A549 (cell line): ENCODE measurements at regions not wholly inside any gene's neighbourhood (a gene's known extent, or its start where the extent isn't known, plus 50 kb on each side); places are given as distances from the start of the nearest gene placed in this dataset.

Source experiments
- ATAC-seq, 2 experiments: fragments of 200-7000 bp in 1 of 2; fragments of >200 bp in 1 of 2; cut with Nextera tagmentation in 1 of 2; cut with Tn5 transposase in 1 of 2; 3 replicates each; pipeline versions ENCODE4 v1.8.0 to v1.9.1; 2018 to 2020; ENCODE audit warnings: mild to moderate bottlenecking in 1 of 2, moderate library complexity in 1 of 2
- CTCF ChIA-PET: fragments of 300-600 bp; sonication (Branson Sonifier 250); formaldehyde crosslinking; extraction: SDS; loops from one replicate; lab custom pipeline; 2021; ENCODE audit warnings: antibody characterized with exemption, inconsistent platforms; lab: Yijun Ruan, JAX
- POLR2A ChIA-PET: fragments of 350-600 bp; formaldehyde crosslinking; extraction: SDS; loops from one replicate; lab custom pipeline; 2021; ENCODE audit warnings: antibody characterized with exemption, inconsistent platforms; lab: Yijun Ruan, JAX
- DNase-seq, 2 experiments: peaks; one replicate each; pipeline versions ENCODE4 v3.0.0 to v3.0.0-alpha.2; 2011 to 2016; ENCODE audit warnings: low read depth in 1 of 2, low spot score in 1 of 2
- FAIRE-seq: peaks from 2 replicates; lab custom pipeline; 2011; peaks lifted over from hg19 to GRCh38; lab: Jason Lieb, UNC
- H3K27ac ChIP-seq, 2 experiments: fragments of >200 bp; sonication (Bioruptor Twin); formaldehyde crosslinking; 3 replicates each; pipeline ENCODE4 v1.5.1; 2016 to 2017
- H3K4me1 ChIP-seq: fragments of >200 bp; sonication (Bioruptor Twin); formaldehyde crosslinking; 3 replicates; pipeline ENCODE4 v1.6.1; 2016
- H3K4me2 ChIP-seq: fragments of >200 bp; sonication (Bioruptor Twin); formaldehyde crosslinking; 3 replicates; pipeline ENCODE4 v1.6.1; 2016
- H3K4me3 ChIP-seq: fragments of >200 bp; sonication (Bioruptor Twin); formaldehyde crosslinking; 3 replicates; pipeline ENCODE4 v1.5.1; 2016
- H3K9me3 ChIP-seq: fragments of >200 bp; sonication (Bioruptor Twin); formaldehyde crosslinking; 3 replicates; pipeline ENCODE4 v1.6.1; 2016
- ATOH8 ChIP-seq: fragments of 250-450 bp; sonication (Bioruptor Pico); IDR thresholded peaks from 2 replicates; pipeline ENCODE4 v1.5.0; 2020; ENCODE audit warnings: low read depth, mild to moderate bottlenecking, moderate library complexity
- ESRRA ChIP-seq: fragments of 150-350 bp; IDR thresholded peaks from 2 replicates; pipeline ENCODE4 v1.6.1; 2014; ENCODE audit warnings: mild to moderate bottlenecking, low read length, borderline replicate concordance
- FOXS1 ChIP-seq: fragments of 250-450 bp; sonication (Bioruptor Pico); IDR thresholded peaks from 2 replicates; pipeline ENCODE4 v1.5.0; 2020; ENCODE audit warnings: mild to moderate bottlenecking, moderate library complexity
- GATA3 ChIP-seq: IDR thresholded peaks from 2 replicates; pipeline ENCODE4 v1.6.1; 2012; ENCODE audit warnings: borderline replicate concordance
- HOXB13 ChIP-seq: fragments of 250-450 bp; sonication (Bioruptor Pico); IDR thresholded peaks from 2 replicates; pipeline ENCODE4 v1.5.0; 2020; ENCODE audit warnings: low read depth, mild to moderate bottlenecking, moderate library complexity
- JUN ChIP-seq, 2 experiments: fragments of >200 bp; sonication (Bioruptor Twin); formaldehyde crosslinking; IDR thresholded peaks; 2 replicates in 1 of 2; 3 replicates in 1 of 2; pipeline ENCODE4 v1.6.1; 2016 to 2017
- KDM1A ChIP-seq: fragments of 200-600 bp; sonication (generic); IDR thresholded peaks from 2 replicates; pipeline ENCODE4 v1.6.1; 2016; ENCODE audit warnings: low read depth, mild to moderate bottlenecking
- KDM5A ChIP-seq: fragments of 200-600 bp; sonication (generic); IDR thresholded peaks from 2 replicates; pipeline ENCODE4 v1.6.1; 2016; ENCODE audit warnings: antibody characterized with exemption, mild to moderate bottlenecking
- MAFK ChIP-seq: fragments of 450-650 bp; IDR thresholded peaks from 2 replicates; pipeline ENCODE4 v1.6.1; 2014; ENCODE audit not compliant: partially characterized antibody
- MAZ ChIP-seq: fragments of 150-350 bp; IDR thresholded peaks from 2 replicates; pipeline ENCODE4 v1.6.1; 2014; ENCODE audit warnings: antibody characterized with exemption, low read depth, low read length, borderline replicate concordance
- MYC ChIP-seq: IDR thresholded peaks from 2 replicates; pipeline ENCODE4 v1.6.1; 2012; ENCODE audit warnings: mild to moderate bottlenecking, inconsistent platforms, low read length, improper control_type of control experiment, borderline replicate concordance
- NR3C1 ChIP-seq: fragments of >200 bp; sonication (Bioruptor Twin); formaldehyde crosslinking; IDR thresholded peaks from 3 replicates; pipeline ENCODE4 v1.6.1; 2017
- TFCP2L1 ChIP-seq: fragments of 250-450 bp; sonication (Bioruptor Pico); IDR thresholded peaks from 2 replicates; pipeline ENCODE4 v1.5.0; 2021; ENCODE audit warnings: mild to moderate bottlenecking
- ZFP36 ChIP-seq: fragments of 450-650 bp; IDR thresholded peaks from 2 replicates; pipeline ENCODE4 v1.6.1; 2014; ENCODE audit warnings: borderline replicate concordance; ENCODE audit not compliant: partially characterized antibody
- ZNF302 ChIP-seq: fragments of 250-450 bp; sonication (Bioruptor Pico); IDR thresholded peaks from 2 replicates; pipeline ENCODE4 v1.9.0; 2021; ENCODE audit warnings: inconsistent platforms, mild to moderate bottlenecking, moderate library complexity
- WGBS: methylation state at CpG from one replicate; pipeline ENCODE4 v1.1.6; 2017; ENCODE audit errors: missing lambda C conversion rate; 5-methylcytosine and 5-hydroxymethylcytosine counted together
- TF ChIP-seq, protein P1 (sequence below): fragments of >200 bp; sonication (Bioruptor Twin); formaldehyde crosslinking; IDR thresholded peaks from 2 replicates; pipeline ENCODE4 v1.6.1; 2016
- TF ChIP-seq, protein P2 (sequence below): fragments of 450-650 bp; IDR thresholded peaks from 2 replicates; pipeline ENCODE4 v1.6.1; 2014; ENCODE audit warnings: antibody characterized with exemption
- TF ChIP-seq, protein P3 (sequence below): IDR thresholded peaks from 2 replicates; pipeline ENCODE4 v1.6.1; 2012

- DNase-seq (no peak), ATAC-seq (no peak), FAIRE-seq (no peak)
- TF ChIP-seq ZNF302 (CRISPR knock-in tag), result no peak
- no peak for TF ChIP-seq NR3C1
- TF ChIP-seq GATA3, result no peak
- no peak for TF ChIP-seq ZFP36
- no peak for TF ChIP-seq MAFK
- TF ChIP-seq MYC, result no peak
- no peak for TF ChIP-seq ESRRA
- TF ChIP-seq, protein P1, sequence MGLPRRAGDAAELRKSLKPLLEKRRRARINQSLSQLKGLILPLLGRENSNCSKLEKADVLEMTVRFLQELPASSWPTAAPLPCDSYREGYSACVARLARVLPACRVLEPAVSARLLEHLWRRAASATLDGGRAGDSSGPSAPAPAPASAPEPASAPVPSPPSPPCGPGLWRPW, result no peak
- no peak for TF ChIP-seq KDM1A
- TF ChIP-seq HOXB13 (CRISPR knock-in tag), result no peak
- TF ChIP-seq FOXS1 (CRISPR knock-in tag), result no peak
- TF ChIP-seq, protein P2, sequence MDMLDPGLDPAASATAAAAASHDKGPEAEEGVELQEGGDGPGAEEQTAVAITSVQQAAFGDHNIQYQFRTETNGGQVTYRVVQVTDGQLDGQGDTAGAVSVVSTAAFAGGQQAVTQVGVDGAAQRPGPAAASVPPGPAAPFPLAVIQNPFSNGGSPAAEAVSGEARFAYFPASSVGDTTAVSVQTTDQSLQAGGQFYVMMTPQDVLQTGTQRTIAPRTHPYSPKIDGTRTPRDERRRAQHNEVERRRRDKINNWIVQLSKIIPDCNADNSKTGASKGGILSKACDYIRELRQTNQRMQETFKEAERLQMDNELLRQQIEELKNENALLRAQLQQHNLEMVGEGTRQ, result no peak
- TF ChIP-seq JUN (IDR thresholded peaks at IDR 0.05), result no peak
- TF ChIP-seq ATOH8 (CRISPR knock-in tag), result no peak
- TF ChIP-seq, protein P3, sequence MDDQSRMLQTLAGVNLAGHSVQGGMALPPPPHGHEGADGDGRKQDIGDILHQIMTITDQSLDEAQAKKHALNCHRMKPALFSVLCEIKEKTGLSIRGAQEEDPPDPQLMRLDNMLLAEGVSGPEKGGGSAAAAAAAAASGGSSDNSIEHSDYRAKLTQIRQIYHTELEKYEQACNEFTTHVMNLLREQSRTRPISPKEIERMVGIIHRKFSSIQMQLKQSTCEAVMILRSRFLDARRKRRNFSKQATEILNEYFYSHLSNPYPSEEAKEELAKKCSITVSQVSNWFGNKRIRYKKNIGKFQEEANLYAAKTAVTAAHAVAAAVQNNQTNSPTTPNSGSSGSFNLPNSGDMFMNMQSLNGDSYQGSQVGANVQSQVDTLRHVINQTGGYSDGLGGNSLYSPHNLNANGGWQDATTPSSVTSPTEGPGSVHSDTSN, result no peak
- TF ChIP-seq MAZ, result no peak
- no peak for TF ChIP-seq KDM5A
- Histone ChIP-seq H3K27ac (no peak overlapping the region), H3K4me2 (no peak overlapping the region), H3K4me1 (no peaks in the 10 kb centered on the region), H3K4me3 (no peak overlapping the region), H3K9me3 (0 out of 3 replicates have a peak, but pooled peaks cover 3% of the 10 kb centered on the region)
- POLR2A ChIA-PET, result no interaction called here
- 30% methylated on average over 4 of the region's 4 CpGs for WGBS
- CTCF ChIA-PET, result interaction anchor here (0.6 to 1.5 kb wide), 7 partner anchors 37 to 1038 kb away, joined by 3 to 5 read pairs (median 3); no protein-coding TSS in a partner anchor
Measured at GRCh38 chr14:58954901-58955861, 233.3 kb upstream of the DAAM1 start.

- POLR2A ChIA-PET, result no interaction called here
- H3K4me2 ChIP-seq, result no peak overlapping the region
- H3K4me3 ChIP-seq, result no peak overlapping the region
- TF ChIP-seq TFCP2L1 (CRISPR knock-in tag) (no peak), MAFK (peak; percentile 1)
- ATAC-seq (no peak), DNase-seq (no peak), FAIRE-seq (no peak)
- H3K27ac ChIP-seq, result no peak overlapping the region
- no peaks in the 10 kb centered on the region for H3K9me3 ChIP-seq
- H3K4me1 ChIP-seq, result no peaks in the 10 kb centered on the region
- CTCF ChIA-PET, result interaction anchor here (1.2 kb wide), 1 partner anchor 13 kb away, joined by 3 read pairs; no protein-coding TSS in a partner anchor
- 45% methylated on average over 6 of the region's 6 CpGs for WGBS
Measured at GRCh38 chr14:58961045-58961731, 227.3 kb upstream of the DAAM1 start.
